PC-9 (cell line): ENCODE measurements at regions not wholly inside any gene's neighbourhood (a gene's known extent, or its start where the extent isn't known, plus 50 kb on each side); places are given as distances from the start of the nearest gene placed in this dataset.
A peak's percentile ranks its signal among the peaks of the same experiment; 100 is the strongest.

Experiments used
- BruUV-seq: library from RNA; stranded (reverse); fragments of 400-500 nt; replicated peaks from 2 replicates; lab custom pipeline; 2021; lab: Mats Ljungman, UMichigan
- CTCF ChIA-PET: fragments of 300-600 bp; sonication (Branson Sonifier 250); formaldehyde crosslinking; loops from one replicate; lab custom pipeline; 2022; ENCODE audit warnings: antibody characterized with exemption; lab: Charles Lee
- POLR2A ChIA-PET: fragments of 300-600 bp; sonication (Branson Sonifier 250); formaldehyde crosslinking; loops from one replicate; lab custom pipeline; 2022; ENCODE audit warnings: antibody characterized with exemption; ENCODE audit not compliant: unreplicated experiment; lab: Charles Lee
- DNase-seq, 2 experiments: peaks; one replicate each; pipeline versions ENCODE4 v3.0.0 to v3.0.0-alpha.2; 2015 to 2022; ENCODE audit warnings: mixed read lengths in 1 of 2
- H2AFZ ChIP-seq: fragments of 200-600 bp; sonication (generic); 2 replicates; pipeline ENCODE4 v1.8.1; 2017; ENCODE audit warnings: antibody characterized with exemption
- H3F3A ChIP-seq: fragments of 200-600 bp; sonication (generic); 2 replicates; pipeline ENCODE4 v1.8.1; 2017; ENCODE audit warnings: antibody characterized with exemption, mild to moderate bottlenecking, low read depth; ENCODE audit not compliant: insufficient read depth
- H3K27ac ChIP-seq: fragments of 200-600 bp; sonication (generic); 2 replicates; pipeline ENCODE4 v1.6.1; 2016; ENCODE audit warnings: mixed run types
- H3K27me3 ChIP-seq: fragments of 200-600 bp; sonication (generic); 2 replicates; pipeline ENCODE4 v1.6.1; 2016; ENCODE audit warnings: low read depth, mixed run types; ENCODE audit not compliant: insufficient read depth
- H3K36me3 ChIP-seq: fragments of 200-600 bp; sonication (generic); 2 replicates; pipeline ENCODE4 v1.6.1; 2016; ENCODE audit warnings: low read depth, mixed run types
- H3K4me1 ChIP-seq: fragments of 200-600 bp; sonication (generic); replicated peaks from 2 replicates; pipeline ENCODE4 v1.6.1; 2016; ENCODE audit warnings: mixed run types; ENCODE audit not compliant: insufficient read depth
- H3K4me2 ChIP-seq: fragments of 200-600 bp; sonication (generic); 2 replicates; pipeline ENCODE4 v1.6.1; 2017; ENCODE audit warnings: mixed run types
- H3K4me3 ChIP-seq: fragments of 200-600 bp; sonication (generic); 2 replicates; pipeline ENCODE4 v1.6.1; 2016; ENCODE audit warnings: mixed run types
- H3K79me2 ChIP-seq: fragments of 200-600 bp; sonication (generic); 2 replicates; pipeline ENCODE4 v1.6.1; 2017; ENCODE audit warnings: low read depth, mixed run types
- H3K9me2 ChIP-seq: fragments of 200-600 bp; sonication (generic); 2 replicates; pipeline ENCODE4 v1.8.1; 2017; ENCODE audit warnings: mild to moderate bottlenecking; ENCODE audit not compliant: insufficient read depth
- H3K9me3 ChIP-seq: fragments of 200-600 bp; sonication (generic); 2 replicates; pipeline ENCODE4 v1.8.1; 2016; ENCODE audit warnings: low read depth; ENCODE audit not compliant: insufficient read depth
- H4K20me1 ChIP-seq: fragments of 200-600 bp; sonication (generic); 2 replicates; pipeline ENCODE4 v1.8.1; 2017; ENCODE audit not compliant: insufficient read depth
- CTCF ChIP-seq: fragments of 200-600 bp; sonication (generic); conservative IDR thresholded peaks from 2 replicates; pipeline ENCODE4 v1.6.1; 2017; ENCODE audit warnings: mixed run types, antibody characterized with exemption, mild to moderate bottlenecking, moderate library complexity
- EZH2 ChIP-seq: fragments of 200-600 bp; sonication (generic); IDR thresholded peaks from 2 replicates; pipeline ENCODE4 v1.8.0; 2017; ENCODE audit warnings: antibody characterized with exemption, low read depth
- intact Hi-C: fragments of 100-400 bp; cut with micrococcal nuclease; formaldehyde crosslinking; loops from one replicate; pipeline ENCODE4 v1.10.0; 2022; ENCODE audit not compliant: unreplicated experiment

- ChIA-PET POLR2A (interaction anchor here (0.6 to 0.8 kb wide), 3 partner anchors 11 to 457 kb away, joined by 3 to 11 read pairs (median 4); no protein-coding TSS in a partner anchor), CTCF (interaction anchor here (0.9 kb wide), 1 partner anchor 53 kb away, joined by 3 read pairs; no protein-coding TSS in a partner anchor)
- Histone ChIP-seq H4K20me1 (no peaks in the 10 kb centered on the region), H3K27ac (no peak overlapping the region), H3K27me3 (no peaks in the 10 kb centered on the region), H3F3A (no peaks in the 10 kb centered on the region), H3K9me2 (no peaks in the 10 kb centered on the region), H3K79me2 (no peaks in the 10 kb centered on the region), H3K4me1 (no peaks in the 10 kb centered on the region), H3K9me3 (no peaks in the 10 kb centered on the region), H3K36me3 (no peaks in the 10 kb centered on the region), H2AFZ (no peak overlapping the region), H3K4me3 (no peak overlapping the region), H3K4me2 (no peak overlapping the region)
- DNase-seq = peak in 1 of 2 experiments; percentile 36
- intact Hi-C loops = no loop called here
- TF ChIP-seq EZH2 (no peak), CTCF (no peak)
- BruUV-seq = no TSS peak
Measured at GRCh38 chr11:80136991-80137390, 696.2 kb upstream of the TENM4 start.

- DNase-seq = no peak
- H3K79me2 ChIP-seq = no peaks in the 10 kb centered on the region
- H3K4me2 ChIP-seq = no peak overlapping the region
- H3K4me3 ChIP-seq = no peak overlapping the region
- intact Hi-C loops = no loop called here
- no peaks in the 10 kb centered on the region for H3F3A ChIP-seq
- no peaks in the 10 kb centered on the region for H3K4me1 ChIP-seq
- H3K9me3 ChIP-seq = no peaks in the 10 kb centered on the region
- no peaks in the 10 kb centered on the region for H3K36me3 ChIP-seq
- no peaks in the 10 kb centered on the region for H4K20me1 ChIP-seq
- no peak overlapping the region for H2AFZ ChIP-seq
- H3K27ac ChIP-seq = no peak overlapping the region
- ChIA-PET CTCF (no interaction called here), POLR2A (no interaction called here)
- no TSS peak for BruUV-seq
- no peaks in the 10 kb centered on the region for H3K27me3 ChIP-seq
- no peak for TF ChIP-seq CTCF
- no peak for TF ChIP-seq EZH2
- no peaks in the 10 kb centered on the region; the same call in 1 of the 2 replicates for H3K9me2 ChIP-seq
Measured at GRCh38 chr11:80129396-80129795, 688.6 kb upstream of the TENM4 start.

- POLR2A ChIA-PET = no interaction called here
- TF ChIP-seq EZH2 = no peak
- TF ChIP-seq CTCF = no peak
Measured at GRCh38 chr11:80122211-80122610, 681.4 kb upstream of the TENM4 start.

More at GRCh38 chr11:80122211-80122610, 681.4 kb upstream of the TENM4 start:
- Histone ChIP-seq H3K4me3 (no peak overlapping the region), H3K4me2 (no peak overlapping the region), H4K20me1 (no peaks in the 10 kb centered on the region), H3K27me3 (no peaks in the 10 kb centered on the region), H3K36me3 (no peaks in the 10 kb centered on the region), H3F3A (no peaks in the 10 kb centered on the region), H3K4me1 (no peaks in the 10 kb centered on the region), H3K79me2 (no peaks in the 10 kb centered on the region), H3K9me3 (no peaks in the 10 kb centered on the region), H3K27ac (no peak overlapping the region), H3K9me2 (no peaks in the 10 kb centered on the region; the same call in 1 of the 2 replicates), H2AFZ (no peak overlapping the region)
- CTCF ChIA-PET = no interaction called here
- DNase-seq = no peak
- intact Hi-C loops = no loop called here
- BruUV-seq = no TSS peak
